C4-2B (cell line): ENCODE measurements at regions not wholly inside any gene's neighbourhood (a gene's known extent, or its start where the extent isn't known, plus 50 kb on each side); places are given as distances from the start of the nearest gene placed in this dataset.

Experiments
- ZFX ChIP-seq: fragments of 450-650 bp; IDR thresholded peaks from 2 replicates; pipeline ENCODE4 v1.6.1; 2017
- TF ChIP-seq, protein P1 (sequence below): fragments of 450-650 bp; conservative IDR thresholded peaks from 2 replicates; pipeline ENCODE4 v1.5.1; 2017; ENCODE audit warnings: mild to moderate bottlenecking

DNA sequence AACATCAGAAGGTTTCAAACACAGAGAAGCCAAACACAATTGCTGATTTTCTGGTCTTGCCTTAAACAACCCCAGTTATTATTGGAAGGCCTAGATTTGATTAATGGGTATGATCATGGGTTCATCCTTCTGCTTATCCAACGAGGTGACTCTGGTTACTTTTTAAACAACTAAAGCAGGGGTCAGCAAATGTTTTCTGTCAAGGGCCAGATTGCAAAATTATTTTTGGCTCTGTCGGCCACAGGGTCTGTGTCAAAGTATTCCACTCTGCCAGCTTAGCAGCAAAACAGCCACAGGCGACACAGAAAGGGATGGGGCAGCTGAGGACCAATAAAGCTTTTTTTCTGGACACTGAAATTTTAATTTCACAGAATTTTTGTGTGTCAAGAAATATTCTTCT is 249.1 kb upstream of the STS start:
- TF ChIP-seq, protein P1, sequence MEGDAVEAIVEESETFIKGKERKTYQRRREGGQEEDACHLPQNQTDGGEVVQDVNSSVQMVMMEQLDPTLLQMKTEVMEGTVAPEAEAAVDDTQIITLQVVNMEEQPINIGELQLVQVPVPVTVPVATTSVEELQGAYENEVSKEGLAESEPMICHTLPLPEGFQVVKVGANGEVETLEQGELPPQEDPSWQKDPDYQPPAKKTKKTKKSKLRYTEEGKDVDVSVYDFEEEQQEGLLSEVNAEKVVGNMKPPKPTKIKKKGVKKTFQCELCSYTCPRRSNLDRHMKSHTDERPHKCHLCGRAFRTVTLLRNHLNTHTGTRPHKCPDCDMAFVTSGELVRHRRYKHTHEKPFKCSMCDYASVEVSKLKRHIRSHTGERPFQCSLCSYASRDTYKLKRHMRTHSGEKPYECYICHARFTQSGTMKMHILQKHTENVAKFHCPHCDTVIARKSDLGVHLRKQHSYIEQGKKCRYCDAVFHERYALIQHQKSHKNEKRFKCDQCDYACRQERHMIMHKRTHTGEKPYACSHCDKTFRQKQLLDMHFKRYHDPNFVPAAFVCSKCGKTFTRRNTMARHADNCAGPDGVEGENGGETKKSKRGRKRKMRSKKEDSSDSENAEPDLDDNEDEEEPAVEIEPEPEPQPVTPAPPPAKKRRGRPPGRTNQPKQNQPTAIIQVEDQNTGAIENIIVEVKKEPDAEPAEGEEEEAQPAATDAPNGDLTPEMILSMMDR, result no peak
- TF ChIP-seq ZFX, result no peak
